Astrocyte (in vitro differentiated cells and primary cell): ENCODE measurements at regions not wholly inside any gene's neighbourhood (a gene's known extent, or its start where the extent isn't known, plus 50 kb on each side); places are given as distances from the start of the nearest gene placed in this dataset.

ENCODE experiments used
- EZH2 ChIP-seq: IDR thresholded peaks from 2 replicates; pipeline ENCODE4 v1.6.1; 2012; ENCODE audit warnings: mild to moderate bottlenecking, low read length, inconsistent platforms; ENCODE audit not compliant: insufficient read depth
- TF ChIP-seq, protein P1 (sequence below): IDR thresholded peaks from 2 replicates; pipeline ENCODE4 v1.5.1; 2011; ENCODE audit warnings: low read depth, mild to moderate bottlenecking, inconsistent platforms, low read length, moderate library complexity; ENCODE audit not compliant: insufficient read depth

DNA sequence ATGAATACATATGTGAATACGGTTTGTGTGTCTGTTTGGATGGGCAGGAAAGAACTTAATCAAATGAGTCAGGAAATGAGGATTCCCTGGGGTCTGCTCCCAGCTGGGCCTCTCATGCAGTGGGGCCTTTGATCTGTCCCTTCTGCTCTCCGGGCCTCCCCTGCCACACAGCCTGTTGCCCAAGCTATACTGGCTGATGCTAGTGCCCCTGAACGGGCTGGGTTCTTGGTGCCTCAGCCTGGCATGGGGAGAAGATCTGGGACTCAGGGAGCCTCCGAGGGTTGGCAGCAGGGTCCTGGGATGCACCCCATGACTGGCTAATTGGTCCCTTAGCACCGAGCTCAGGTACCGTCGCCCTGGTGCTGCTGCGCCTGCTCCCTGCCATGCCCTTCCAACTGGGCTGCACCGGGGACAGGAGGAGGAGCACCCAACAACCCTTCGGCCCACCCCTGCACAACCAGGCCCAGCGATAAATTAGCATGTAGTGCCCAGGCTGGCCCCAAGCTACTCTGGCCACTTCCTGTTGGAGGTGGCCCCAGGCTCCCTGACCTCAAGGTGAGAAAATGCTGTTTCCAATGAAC lies 59.9 kb upstream of the DUSP5 start:
- TF ChIP-seq, protein P1, sequence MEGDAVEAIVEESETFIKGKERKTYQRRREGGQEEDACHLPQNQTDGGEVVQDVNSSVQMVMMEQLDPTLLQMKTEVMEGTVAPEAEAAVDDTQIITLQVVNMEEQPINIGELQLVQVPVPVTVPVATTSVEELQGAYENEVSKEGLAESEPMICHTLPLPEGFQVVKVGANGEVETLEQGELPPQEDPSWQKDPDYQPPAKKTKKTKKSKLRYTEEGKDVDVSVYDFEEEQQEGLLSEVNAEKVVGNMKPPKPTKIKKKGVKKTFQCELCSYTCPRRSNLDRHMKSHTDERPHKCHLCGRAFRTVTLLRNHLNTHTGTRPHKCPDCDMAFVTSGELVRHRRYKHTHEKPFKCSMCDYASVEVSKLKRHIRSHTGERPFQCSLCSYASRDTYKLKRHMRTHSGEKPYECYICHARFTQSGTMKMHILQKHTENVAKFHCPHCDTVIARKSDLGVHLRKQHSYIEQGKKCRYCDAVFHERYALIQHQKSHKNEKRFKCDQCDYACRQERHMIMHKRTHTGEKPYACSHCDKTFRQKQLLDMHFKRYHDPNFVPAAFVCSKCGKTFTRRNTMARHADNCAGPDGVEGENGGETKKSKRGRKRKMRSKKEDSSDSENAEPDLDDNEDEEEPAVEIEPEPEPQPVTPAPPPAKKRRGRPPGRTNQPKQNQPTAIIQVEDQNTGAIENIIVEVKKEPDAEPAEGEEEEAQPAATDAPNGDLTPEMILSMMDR, result no peak
- TF ChIP-seq EZH2, result no peak
